HCT116 (cell line): ENCODE measurements at regions not wholly inside any gene's neighbourhood (a gene's known extent, or its start where the extent isn't known, plus 50 kb on each side); places are given as distances from the start of the nearest gene placed in this dataset.

Experiments used
- ATAC-seq: fragments of 200-7000 bp; cut with Tn5 transposase; 2 replicates; pipeline ENCODE4 v1.9.1; 2020; ENCODE audit warnings: mild to moderate bottlenecking, moderate library complexity
- BruUV-seq: library from RNA; stranded (reverse); fragments of 400-500 nt; replicated peaks from 2 replicates; lab custom pipeline; 2021; lab: Mats Ljungman, UMichigan
- CTCF ChIA-PET: fragments of 300-600 bp; sonication (Branson Sonifier 250); formaldehyde crosslinking; loops from one replicate; lab custom pipeline; 2021; ENCODE audit warnings: antibody characterized with exemption; lab: Charles Lee
- POLR2A ChIA-PET: fragments of 300-600, 350-600 bp; sonication (Branson Sonifier 250); formaldehyde crosslinking; loops from one replicate; lab custom pipeline; 2021; ENCODE audit warnings: antibody characterized with exemption; lab: Charles Lee
- RAD21 ChIA-PET, 2 experiments: fragments of 300-600 bp; sonication (Branson Sonifier 250); formaldehyde crosslinking; loops; one replicate each; lab custom pipeline; 2023; ENCODE audit warnings: low total read pairs in 2 of 2; ENCODE audit not compliant: uncharacterized antibody in 2 of 2, unreplicated experiment in 2 of 2, low non-redundant PET in 1 of 2; lab: Charles Lee
- DNase-seq: peaks from one replicate; pipeline ENCODE4 v3.0.0-alpha.2; 2010; ENCODE audit warnings: low read depth, low spot score
- H2AFZ ChIP-seq: fragments of 200-600 bp; shearing (Covaris generic), sonication (generic); 2 replicates; pipeline ENCODE4 v1.6.1; 2017; ENCODE audit warnings: low read depth, mixed run types, mixed read lengths, antibody characterized with exemption, low read length; ENCODE audit not compliant: poor library complexity, severe bottlenecking
- H3K27ac ChIP-seq: 2 replicates; pipeline ENCODE4 v1.5.1; 2012; ENCODE audit warnings: low read depth, low read length
- H3K27me3 ChIP-seq: fragments of 200-600 bp; sonication (generic); 2 replicates; pipeline ENCODE4 v1.6.1; 2016; ENCODE audit warnings: mixed run types, low read length, mixed read lengths; ENCODE audit not compliant: insufficient read depth
- H3K36me3 ChIP-seq, 2 experiments: fragments of 200-500 bp in 1 of 2; fragments of 200-600 bp in 1 of 2; sonication (Bioruptor generic) in 1 of 2; sonication (generic) in 1 of 2; 2 replicates each; pipeline versions ENCODE4 v1.5.1 to v1.6.1; 2014 to 2016; ENCODE audit warnings: low read length in 2 of 2, inconsistent platforms in 1 of 2, mixed read lengths in 1 of 2, mixed run types in 1 of 2; ENCODE audit not compliant: insufficient read depth in 2 of 2, control insufficient read depth in 1 of 2
- H3K4me1 ChIP-seq, 2 experiments: fragments of 200-600 bp in 1 of 2; sonication (generic) in 1 of 2; 2 replicates each; pipeline versions ENCODE4 v1.5.1 to v1.6.1; 2012 to 2017; ENCODE audit warnings: low read length in 2 of 2, inconsistent platforms in 1 of 2, mild to moderate bottlenecking in 1 of 2, mixed read lengths in 1 of 2, mixed run types in 1 of 2, moderate library complexity in 1 of 2; ENCODE audit not compliant: insufficient read depth in 2 of 2, control insufficient read depth in 1 of 2
- H3K4me2 ChIP-seq: fragments of 200-600 bp; sonication (generic); 2 replicates; pipeline ENCODE4 v1.6.1; 2017; ENCODE audit warnings: mixed run types, low read length, mixed read lengths
- H3K4me3 ChIP-seq, 2 experiments: fragments of 200-600 bp in 1 of 2; sonication (generic) in 1 of 2; replicated peaks in 1 of 2; 2 replicates each; pipeline ENCODE4 v1.5.1; 2011 to 2016; ENCODE audit warnings: low read length in 2 of 2, control low read depth in 1 of 2, low read depth in 1 of 2, mild to moderate bottlenecking in 1 of 2, mixed read lengths in 1 of 2, mixed run types in 1 of 2
- H3K79me2 ChIP-seq: fragments of 200-600 bp; sonication (generic); 2 replicates; pipeline ENCODE4 v1.6.1; 2017; ENCODE audit warnings: mild to moderate bottlenecking, mixed run types, low read length, moderate library complexity, mixed read lengths; ENCODE audit not compliant: insufficient read depth
- H3K9ac ChIP-seq: fragments of 200-600 bp; sonication (generic); 2 replicates; pipeline ENCODE4 v1.6.1; 2016; ENCODE audit warnings: low read length, mixed read lengths
- H3K9me2 ChIP-seq: fragments of 200-600 bp; sonication (generic), shearing (Covaris generic); 2 replicates; pipeline ENCODE4 v1.6.1; 2017; ENCODE audit warnings: mixed run types, mild to moderate bottlenecking, moderate library complexity; ENCODE audit not compliant: insufficient read depth
- H3K9me3 ChIP-seq, 2 experiments: fragments of 200-500 bp in 1 of 2; fragments of 200-600 bp in 1 of 2; sonication (Bioruptor generic) in 1 of 2; sonication (generic) in 1 of 2; 2 replicates each; pipeline ENCODE4 v1.6.1; 2014 to 2017; ENCODE audit warnings: low read length in 2 of 2, mixed read lengths in 2 of 2, inconsistent platforms in 1 of 2, low read depth in 1 of 2, mild to moderate bottlenecking in 1 of 2, mixed run types in 1 of 2, moderate library complexity in 1 of 2; ENCODE audit not compliant: control insufficient read depth in 1 of 2, insufficient read depth in 1 of 2
- H4K20me1 ChIP-seq: fragments of 200-600 bp; sonication (generic), shearing (Covaris generic); 2 replicates; pipeline ENCODE4 v1.6.1; 2017; ENCODE audit warnings: mixed run types, mild to moderate bottlenecking, moderate library complexity; ENCODE audit not compliant: insufficient read depth
- CEBPB ChIP-seq: IDR thresholded peaks from 2 replicates; pipeline ENCODE4 v1.6.1; 2012; ENCODE audit warnings: low read depth
- EGR1 ChIP-seq: IDR thresholded peaks from 2 replicates; pipeline ENCODE4 v1.6.1; 2012; ENCODE audit warnings: low read depth
- ELF1 ChIP-seq: IDR thresholded peaks from 2 replicates; pipeline ENCODE4 v1.6.1; 2012; ENCODE audit warnings: low read depth, borderline replicate concordance
- EZH2 ChIP-seq: fragments of 200-600 bp; sonication (generic); IDR thresholded peaks from 2 replicates; pipeline ENCODE4 v1.6.1; 2017; ENCODE audit warnings: antibody characterized with exemption, mixed run types
- FOSL1 ChIP-seq: IDR thresholded peaks from 2 replicates; pipeline ENCODE4 v1.6.1; 2012; ENCODE audit warnings: low read depth
- JUND ChIP-seq: IDR thresholded peaks from 2 replicates; pipeline ENCODE4 v1.6.1; 2012
- POLR2AphosphoS5 ChIP-seq: IDR thresholded peaks from 2 replicates; pipeline ENCODE4 v1.6.1; 2011; ENCODE audit warnings: mild to moderate bottlenecking, low read depth, low read length, moderate library complexity
- RAD21 ChIP-seq: IDR thresholded peaks from 2 replicates; pipeline ENCODE4 v1.6.1; 2012; ENCODE audit warnings: low read depth, mild to moderate bottlenecking
- SIN3A ChIP-seq: IDR thresholded peaks from 2 replicates; pipeline ENCODE4 v1.6.1; 2012; ENCODE audit warnings: low read depth
- SP1 ChIP-seq: IDR thresholded peaks from 2 replicates; pipeline ENCODE4 v1.6.1; 2012; ENCODE audit warnings: low read depth
- SRF ChIP-seq: IDR thresholded peaks from 2 replicates; pipeline ENCODE4 v1.6.1; 2012; ENCODE audit warnings: low read depth
- TCF7L2 ChIP-seq: IDR thresholded peaks from 2 replicates; pipeline ENCODE4 v1.7.0; 2011; ENCODE audit warnings: borderline replicate concordance, inconsistent platforms; ENCODE audit not compliant: insufficient read depth, insufficient read length; ENCODE audit errors: extremely low read depth
- ZFX ChIP-seq: fragments of 450-650 bp; IDR thresholded peaks from 2 replicates; pipeline ENCODE4 v1.6.1; 2017
- ZNF274 ChIP-seq: fragments of 200-500 bp; sonication (Bioruptor generic); IDR thresholded peaks from 2 replicates; pipeline ENCODE4 v1.6.1; 2014; ENCODE audit warnings: mild to moderate bottlenecking, low read depth, low read length, inconsistent platforms
- intact Hi-C: fragments of 100-400 bp; cut with micrococcal nuclease; formaldehyde crosslinking; loops from 2 replicates; pipeline ENCODE4 v1.10.0; 2022
- TF ChIP-seq, protein P1 (sequence below): IDR thresholded peaks from 2 replicates; pipeline ENCODE4 v1.6.1; 2011; ENCODE audit warnings: mild to moderate bottlenecking, low read length, moderate library complexity; ENCODE audit not compliant: insufficient replicate concordance; ENCODE audit errors: extremely low read depth
- TF ChIP-seq, protein P2 (sequence below): IDR thresholded peaks from 2 replicates; pipeline ENCODE4 v1.6.1; 2012
- TF ChIP-seq, protein P3 (sequence below): IDR thresholded peaks from 2 replicates; pipeline ENCODE4 v1.6.1; 2012
- TF ChIP-seq, protein P4 (sequence below), 3 experiments: fragments of 200-600 bp in 1 of 3; sonication (generic) in 1 of 3; IDR thresholded peaks in 2 of 3; conservative IDR thresholded peaks in 1 of 3; 2 replicates each; pipeline ENCODE4 v1.5.1; 2012 to 2017; ENCODE audit warnings: low read depth in 2 of 3, low read length in 2 of 3, antibody characterized with exemption in 1 of 3, borderline replicate concordance in 1 of 3, control low read depth in 1 of 3, mild to moderate bottlenecking in 1 of 3, mixed read lengths in 1 of 3, mixed run types in 1 of 3, moderate library complexity in 1 of 3; ENCODE audit not compliant: insufficient read depth in 1 of 3

DNA sequence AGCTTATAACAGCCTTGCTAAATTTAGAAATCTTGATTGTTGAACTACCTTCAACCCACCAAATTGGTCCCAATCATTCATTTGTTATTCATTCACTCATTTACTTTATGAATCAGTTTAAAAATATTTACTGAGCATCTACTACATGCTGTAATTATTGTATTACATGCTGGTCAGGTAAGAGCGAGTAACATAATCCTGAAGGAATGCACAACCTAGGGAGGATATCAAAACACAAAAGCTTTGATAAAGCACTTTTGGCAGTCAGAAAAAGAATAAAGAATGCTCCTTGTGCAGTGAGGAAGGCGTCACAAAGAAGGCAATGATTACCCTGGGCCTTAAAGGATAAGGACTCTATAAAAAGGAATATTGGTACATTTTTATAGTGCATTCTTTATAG is 518.9 kb upstream of the NR5A2 start:
- ChIA-PET CTCF (no interaction called here), POLR2A (no interaction called here), RAD21 (no interaction called here)
- Histone ChIP-seq H3K27me3 (no peaks in the 10 kb centered on the region), H3K9ac (no peak overlapping the region), H3K9me3 (no peaks in the 10 kb centered on the region), H3K4me2 (peak overlapping the region; percentile 35), H3K4me1 (peaks cover 0 to 11% of the 10 kb centered on the region in 2 experiments; a peak in 2 of 4 replicates), H2AFZ (peak overlapping the region; percentile 76), H3K4me3 (no peak overlapping the region), H4K20me1 (no peaks in the 10 kb centered on the region), H3K9me2 (no peaks in the 10 kb centered on the region; the same call in 1 of the 2 replicates), H3K27ac (no peak overlapping the region), H3K79me2 (no peaks in the 10 kb centered on the region), H3K36me3 (no peaks in the 10 kb centered on the region)
- DNase-seq (no peak), ATAC-seq (peak; percentile 63)
- BruUV-seq: no TSS peak
- intact Hi-C loops: no loop called here
- TF ChIP-seq SRF (no peak), SIN3A (no peak), ZNF274 (no peak), CEBPB (no peak), FOSL1 (no peak), JUND (no peak), TCF7L2 (no peak), EGR1 (no peak), POLR2AphosphoS5 (no peak), ELF1 (no peak), EZH2 (no peak), SP1 (no peak), RAD21 (no peak), ZFX (no peak)
- TF ChIP-seq, protein P1, sequence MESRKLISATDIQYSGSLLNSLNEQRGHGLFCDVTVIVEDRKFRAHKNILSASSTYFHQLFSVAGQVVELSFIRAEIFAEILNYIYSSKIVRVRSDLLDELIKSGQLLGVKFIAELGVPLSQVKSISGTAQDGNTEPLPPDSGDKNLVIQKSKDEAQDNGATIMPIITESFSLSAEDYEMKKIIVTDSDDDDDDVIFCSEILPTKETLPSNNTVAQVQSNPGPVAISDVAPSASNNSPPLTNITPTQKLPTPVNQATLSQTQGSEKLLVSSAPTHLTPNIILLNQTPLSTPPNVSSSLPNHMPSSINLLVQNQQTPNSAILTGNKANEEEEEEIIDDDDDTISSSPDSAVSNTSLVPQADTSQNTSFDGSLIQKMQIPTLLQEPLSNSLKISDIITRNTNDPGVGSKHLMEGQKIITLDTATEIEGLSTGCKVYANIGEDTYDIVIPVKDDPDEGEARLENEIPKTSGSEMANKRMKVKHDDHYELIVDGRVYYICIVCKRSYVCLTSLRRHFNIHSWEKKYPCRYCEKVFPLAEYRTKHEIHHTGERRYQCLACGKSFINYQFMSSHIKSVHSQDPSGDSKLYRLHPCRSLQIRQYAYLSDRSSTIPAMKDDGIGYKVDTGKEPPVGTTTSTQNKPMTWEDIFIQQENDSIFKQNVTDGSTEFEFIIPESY: no peak
- TF ChIP-seq, protein P2, sequence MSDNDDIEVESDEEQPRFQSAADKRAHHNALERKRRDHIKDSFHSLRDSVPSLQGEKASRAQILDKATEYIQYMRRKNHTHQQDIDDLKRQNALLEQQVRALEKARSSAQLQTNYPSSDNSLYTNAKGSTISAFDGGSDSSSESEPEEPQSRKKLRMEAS: no peak
- TF ChIP-seq, protein P3, sequence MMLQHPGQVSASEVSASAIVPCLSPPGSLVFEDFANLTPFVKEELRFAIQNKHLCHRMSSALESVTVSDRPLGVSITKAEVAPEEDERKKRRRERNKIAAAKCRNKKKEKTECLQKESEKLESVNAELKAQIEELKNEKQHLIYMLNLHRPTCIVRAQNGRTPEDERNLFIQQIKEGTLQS: no peak
- TF ChIP-seq, protein P4, sequence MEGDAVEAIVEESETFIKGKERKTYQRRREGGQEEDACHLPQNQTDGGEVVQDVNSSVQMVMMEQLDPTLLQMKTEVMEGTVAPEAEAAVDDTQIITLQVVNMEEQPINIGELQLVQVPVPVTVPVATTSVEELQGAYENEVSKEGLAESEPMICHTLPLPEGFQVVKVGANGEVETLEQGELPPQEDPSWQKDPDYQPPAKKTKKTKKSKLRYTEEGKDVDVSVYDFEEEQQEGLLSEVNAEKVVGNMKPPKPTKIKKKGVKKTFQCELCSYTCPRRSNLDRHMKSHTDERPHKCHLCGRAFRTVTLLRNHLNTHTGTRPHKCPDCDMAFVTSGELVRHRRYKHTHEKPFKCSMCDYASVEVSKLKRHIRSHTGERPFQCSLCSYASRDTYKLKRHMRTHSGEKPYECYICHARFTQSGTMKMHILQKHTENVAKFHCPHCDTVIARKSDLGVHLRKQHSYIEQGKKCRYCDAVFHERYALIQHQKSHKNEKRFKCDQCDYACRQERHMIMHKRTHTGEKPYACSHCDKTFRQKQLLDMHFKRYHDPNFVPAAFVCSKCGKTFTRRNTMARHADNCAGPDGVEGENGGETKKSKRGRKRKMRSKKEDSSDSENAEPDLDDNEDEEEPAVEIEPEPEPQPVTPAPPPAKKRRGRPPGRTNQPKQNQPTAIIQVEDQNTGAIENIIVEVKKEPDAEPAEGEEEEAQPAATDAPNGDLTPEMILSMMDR (IDR thresholded peaks at IDR 0.05 in 2 of 3, conservative IDR thresholded peaks at IDR 0.05 in 1 of 3; ENCODE audit: borderline replicate concordance in 1 of 3, insufficient read depth in 1 of 3, low read depth in 2 of 3, low read length in 2 of 3): no peak
